Gastroesophageal sphincter (tissue), 4 donors: ENCODE measurements at regions not wholly inside any gene's neighbourhood (a gene's known extent, or its start where the extent isn't known, plus 50 kb on each side); places are given as distances from the start of the nearest gene placed in this dataset.

ENCODE experiments used
- ATAC-seq: fragments of 150-250 bp; one replicate; pipeline ENCODE4 v1.9.1; 2016; ENCODE audit warnings: mild to moderate bottlenecking, moderate library complexity
- H3K27ac ChIP-seq, 4 donors: fragments of 200-600 bp; sonication (generic) in 3 of 4; 1 replicate in 3 of 4; 2 replicates in 1 of 4; pipeline ENCODE4 v1.5.1; 2016 to 2019
- H3K27me3 ChIP-seq: fragments of 200-600 bp; sonication (generic); one replicate; pipeline ENCODE4 v1.5.1; 2019
- H3K36me3 ChIP-seq, 2 donors: fragments of 200-600 bp; sonication (generic); one replicate each; pipeline ENCODE4 v1.5.1; 2019; ENCODE audit warnings: control low read depth in 1 of 2
- H3K4me1 ChIP-seq, 3 donors: fragments of 200-600 bp; sonication (generic); 1 replicate in 2 of 3; 2 replicates in 1 of 3; pipeline ENCODE4 v1.5.1; 2016 to 2019; ENCODE audit warnings: control low read depth in 2 of 3
- H3K4me3 ChIP-seq, 2 donors: fragments of 200-600 bp; sonication (generic); one replicate each; pipeline ENCODE4 v1.5.1; 2019; ENCODE audit warnings: mild to moderate bottlenecking in 1 of 2, moderate library complexity in 1 of 2
- H3K9me3 ChIP-seq, 3 donors: fragments of 200-600 bp; sonication (generic); one replicate each; pipeline ENCODE4 v1.5.1; 2017 to 2019; ENCODE audit warnings: control low read depth in 2 of 3
- EP300 ChIP-seq: sonication (generic); formaldehyde crosslinking; IDR thresholded peaks from one replicate; pipeline ENCODE4 v1.6.1; 2017; ENCODE audit warnings: antibody characterized with exemption, mild to moderate bottlenecking
- POLR2A ChIP-seq, 2 donors: fragments of 450-650 bp; IDR thresholded peaks; one replicate each; pipeline ENCODE4 v1.6.1; 2017; ENCODE audit warnings: antibody characterized with exemption in 2 of 2, mild to moderate bottlenecking in 2 of 2, moderate library complexity in 1 of 2
- POLR2AphosphoS5 ChIP-seq: sonication (generic); formaldehyde crosslinking; IDR thresholded peaks from one replicate; pipeline ENCODE4 v1.6.1; 2017; ENCODE audit warnings: antibody characterized with exemption
- WGBS, 2 donors: methylation state at CpG; one replicate each; pipeline ENCODE4 v1.1.5; 2018; ENCODE audit warnings: low coverage in 1 of 2; 5-methylcytosine and 5-hydroxymethylcytosine counted together
- TF ChIP-seq, protein P1 (sequence below), 4 experiments: fragments of 200-600 bp in 2 of 4; fragments of 450-650 bp in 2 of 4; sonication (generic) in 1 of 4; IDR thresholded peaks; one replicate each; pipeline ENCODE4 v1.5.1; 2017 to 2019; ENCODE audit warnings: antibody characterized with exemption in 4 of 4, mild to moderate bottlenecking in 2 of 4, moderate library complexity in 2 of 4

DNA sequence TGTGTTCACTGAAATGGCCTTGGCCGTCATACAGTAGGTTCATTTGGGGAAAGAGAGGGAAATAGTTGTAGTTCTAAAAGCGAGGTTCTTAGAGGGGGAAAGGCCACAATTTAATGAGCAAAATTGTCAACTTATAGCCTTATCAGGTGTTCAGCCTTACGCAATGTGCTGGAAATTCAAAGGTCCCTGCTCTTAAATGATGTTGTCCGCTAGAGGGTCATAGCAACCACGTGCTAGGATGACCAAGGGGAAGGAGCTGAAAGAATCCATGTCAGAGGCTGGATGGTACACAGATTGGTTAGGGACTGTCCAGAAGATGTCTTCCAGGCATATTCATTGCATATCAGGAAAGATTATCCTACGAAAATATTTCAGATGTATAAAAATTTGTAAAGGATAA lies 282.3 kb upstream of the MEX3C start:
- Histone ChIP-seq H3K4me1 (no peaks in the 10 kb centered on the region), H3K9me3 (no peaks in the 10 kb centered on the region), H3K27me3 (no peaks in the 10 kb centered on the region), H3K4me3 (no peak overlapping the region), H3K27ac (no peak overlapping the region), H3K36me3 (no peaks in the 10 kb centered on the region)
- no peak for TF ChIP-seq EP300
- no peak for TF ChIP-seq POLR2A (IDR thresholded peaks at IDR 0.05)
- 75 to 90% methylated on average over 4 to 5 of the region's 6 CpGs for WGBS, 2 donors
- ATAC-seq, result no peak

DNA sequence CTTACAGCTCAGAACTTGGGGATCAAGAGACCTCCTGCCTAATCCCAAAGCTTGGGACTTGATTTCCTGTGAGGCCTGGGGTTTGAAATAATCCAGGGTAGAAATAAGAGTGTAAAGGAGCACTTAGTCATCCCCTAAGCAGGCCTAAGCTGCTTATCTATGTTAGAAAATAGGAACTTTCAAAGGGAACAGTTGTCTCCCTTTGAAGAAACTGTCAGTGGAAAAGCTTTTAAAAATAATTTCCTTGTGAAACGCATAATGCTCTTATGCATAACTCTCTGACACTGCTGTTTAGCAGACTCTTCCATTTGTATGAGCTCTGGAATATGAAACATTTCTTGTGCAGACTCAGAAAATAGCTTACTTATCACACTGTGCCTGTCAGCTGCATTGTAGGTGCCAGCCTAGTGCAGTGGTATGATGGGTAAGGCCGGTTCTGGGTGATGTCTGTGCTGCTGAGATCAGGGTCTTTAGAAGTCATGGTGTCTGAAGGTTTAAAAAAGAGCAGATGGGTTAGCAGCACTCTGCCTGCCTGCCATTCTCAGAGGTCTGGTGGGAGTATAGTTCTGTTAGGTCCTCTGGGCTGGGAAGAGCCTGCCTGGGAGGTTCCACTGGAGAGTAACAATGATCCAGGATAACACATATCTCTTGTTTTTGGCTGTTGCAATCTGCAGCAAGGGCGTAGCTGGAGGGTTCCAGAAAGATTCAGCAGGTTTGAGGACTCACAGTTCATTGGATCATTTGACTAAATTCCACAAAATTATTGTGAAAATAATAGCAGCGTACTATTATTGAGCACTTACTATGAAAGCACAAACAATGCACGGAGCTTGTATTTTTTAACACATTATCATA lies 283.2 kb upstream of the MEX3C start:
- ATAC-seq, result no peak
- no peak overlapping the region for H3K27ac ChIP-seq
- H3K36me3 ChIP-seq, result no peaks in the 10 kb centered on the region
- TF ChIP-seq POLR2AphosphoS5 (no peak), EP300 (no peak), POLR2A (IDR thresholded peaks at IDR 0.05) (no peak)
- TF ChIP-seq, protein P1, sequence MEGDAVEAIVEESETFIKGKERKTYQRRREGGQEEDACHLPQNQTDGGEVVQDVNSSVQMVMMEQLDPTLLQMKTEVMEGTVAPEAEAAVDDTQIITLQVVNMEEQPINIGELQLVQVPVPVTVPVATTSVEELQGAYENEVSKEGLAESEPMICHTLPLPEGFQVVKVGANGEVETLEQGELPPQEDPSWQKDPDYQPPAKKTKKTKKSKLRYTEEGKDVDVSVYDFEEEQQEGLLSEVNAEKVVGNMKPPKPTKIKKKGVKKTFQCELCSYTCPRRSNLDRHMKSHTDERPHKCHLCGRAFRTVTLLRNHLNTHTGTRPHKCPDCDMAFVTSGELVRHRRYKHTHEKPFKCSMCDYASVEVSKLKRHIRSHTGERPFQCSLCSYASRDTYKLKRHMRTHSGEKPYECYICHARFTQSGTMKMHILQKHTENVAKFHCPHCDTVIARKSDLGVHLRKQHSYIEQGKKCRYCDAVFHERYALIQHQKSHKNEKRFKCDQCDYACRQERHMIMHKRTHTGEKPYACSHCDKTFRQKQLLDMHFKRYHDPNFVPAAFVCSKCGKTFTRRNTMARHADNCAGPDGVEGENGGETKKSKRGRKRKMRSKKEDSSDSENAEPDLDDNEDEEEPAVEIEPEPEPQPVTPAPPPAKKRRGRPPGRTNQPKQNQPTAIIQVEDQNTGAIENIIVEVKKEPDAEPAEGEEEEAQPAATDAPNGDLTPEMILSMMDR (IDR thresholded peaks at IDR 0.05), result no peak
- H3K9me3 ChIP-seq, result no peaks in the 10 kb centered on the region
- no peaks in the 10 kb centered on the region for H3K4me1 ChIP-seq
- H3K4me3 ChIP-seq, result no peak overlapping the region
- 55 to 83% methylated on average over 3 to 5 of the region's 5 CpGs for WGBS, 2 donors
- no peaks in the 10 kb centered on the region for H3K27me3 ChIP-seq

DNA sequence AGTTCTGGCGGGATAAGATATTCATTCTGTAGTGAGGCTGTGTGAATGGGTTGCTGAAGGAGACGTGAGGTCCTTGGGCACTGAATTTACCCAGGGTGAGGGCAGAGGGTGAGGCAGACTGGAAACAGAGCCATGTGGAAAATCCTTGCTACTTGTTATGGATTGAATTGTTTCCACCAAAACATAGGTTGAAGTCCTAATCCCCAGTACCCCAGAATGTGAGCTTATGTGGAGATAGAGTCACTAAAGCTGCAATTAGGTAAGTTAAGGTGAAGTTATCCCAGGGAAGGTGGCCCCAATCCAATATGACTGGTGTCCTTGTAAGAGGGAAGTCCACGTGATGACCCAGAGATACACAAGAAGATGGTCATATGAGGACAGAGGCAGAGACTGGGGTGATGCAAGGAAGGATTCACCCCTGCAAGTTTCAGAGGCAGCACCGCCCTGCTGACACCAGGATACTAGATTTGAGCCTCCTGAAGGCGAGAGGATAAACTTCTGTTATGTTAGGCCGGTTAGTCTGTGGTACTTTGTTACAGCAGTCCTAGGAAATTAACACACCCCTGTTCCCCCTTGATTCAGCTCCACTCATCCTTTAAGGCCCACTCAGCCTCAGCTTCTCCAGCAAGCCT lies 289.4 kb upstream of the MEX3C start:
- Histone ChIP-seq H3K4me1 (no peaks in the 10 kb centered on the region), H3K9me3 (no peaks in the 10 kb centered on the region), H3K4me3 (no peak overlapping the region), H3K36me3 (no peaks in the 10 kb centered on the region), H3K27me3 (no peaks in the 10 kb centered on the region), H3K27ac (no peak overlapping the region)
- 76 to 94% methylated on average over 5 to 6 of the region's 6 CpGs for WGBS, 2 donors
- no peak for TF ChIP-seq POLR2AphosphoS5
- no peak for TF ChIP-seq EP300
- no peak for TF ChIP-seq POLR2A (IDR thresholded peaks at IDR 0.05)
- TF ChIP-seq, protein P1 (IDR thresholded peaks at IDR 0.05), result no peak
- ATAC-seq, result no peak

DNA sequence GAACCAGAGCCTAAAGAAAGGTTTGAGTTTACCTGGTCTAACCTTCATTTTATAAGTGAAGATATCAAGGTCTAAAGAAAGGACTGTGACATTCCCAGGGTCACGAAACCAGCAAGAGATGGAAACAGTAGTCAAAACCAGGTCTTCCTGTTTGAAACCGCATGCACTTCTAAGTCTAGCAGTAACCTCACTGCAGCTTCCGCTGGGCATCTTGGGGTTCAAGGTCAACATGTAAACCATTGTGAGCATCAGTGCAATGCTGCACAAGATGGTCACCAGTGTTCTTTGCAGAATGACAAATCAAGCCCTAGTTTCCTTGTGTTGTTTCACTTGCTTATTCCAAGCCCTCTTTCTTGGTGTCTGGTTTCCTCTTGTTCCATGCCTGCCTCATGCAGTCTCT lies 292.9 kb upstream of the MEX3C start:
- Histone ChIP-seq H3K27ac (no peak overlapping the region), H3K4me3 (no peak overlapping the region), H3K27me3 (peaks cover 3% of the 10 kb centered on the region), H3K9me3 (no peaks in the 10 kb centered on the region), H3K36me3 (no peaks in the 10 kb centered on the region), H3K4me1 (no peaks in the 10 kb centered on the region)
- TF ChIP-seq POLR2AphosphoS5 (no peak), EP300 (no peak), POLR2A (IDR thresholded peaks at IDR 0.05) (no peak)
- TF ChIP-seq, protein P1 (IDR thresholded peaks at IDR 0.05), result no peak
- WGBS, 2 donors, result 86% methylated on average over 3 of the region's 3 CpGs; no CpG with 5 or more reads in 1 of the 2 donors
- ATAC-seq, result no peak

DNA sequence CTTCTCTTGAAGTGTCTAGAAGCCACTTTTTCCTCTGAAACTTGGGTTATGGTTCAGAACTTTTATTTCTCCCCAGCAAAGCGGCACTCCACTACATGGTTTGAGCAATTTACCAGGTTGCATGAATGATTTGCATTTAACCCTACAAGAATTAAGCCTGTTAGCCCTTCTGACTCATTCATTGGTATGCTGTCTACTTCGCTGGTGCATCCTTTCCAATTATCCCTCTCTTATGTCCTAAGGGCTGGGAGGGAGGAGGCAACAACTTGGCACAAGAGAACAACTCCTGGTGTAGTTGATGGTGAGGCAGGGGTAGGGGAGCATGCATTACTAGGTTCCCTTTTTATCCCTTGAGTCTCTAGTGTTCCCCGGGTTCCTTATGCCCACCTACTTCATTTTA lies 293.4 kb upstream of the MEX3C start:
- TF ChIP-seq POLR2AphosphoS5 (no peak), EP300 (no peak), POLR2A (IDR thresholded peaks at IDR 0.05) (no peak)
- TF ChIP-seq, protein P1 (IDR thresholded peaks at IDR 0.05), result no peak
- WGBS, 2 donors, result 60 to 87% methylated on average over 2 to 3 of the region's 3 CpGs
- H3K4me1 ChIP-seq, result no peaks in the 10 kb centered on the region
- no peaks in the 10 kb centered on the region for H3K36me3 ChIP-seq
- no peak overlapping the region for H3K4me3 ChIP-seq
- ATAC-seq, result no peak
- no peaks in the 10 kb centered on the region for H3K9me3 ChIP-seq
- H3K27ac ChIP-seq, result no peak overlapping the region
- H3K27me3 ChIP-seq, result peaks cover 3% of the 10 kb centered on the region
